Vagina (tissue), 2 donors: ENCODE measurements at regions not wholly inside any gene's neighbourhood (a gene's known extent, or its start where the extent isn't known, plus 50 kb on each side); places are given as distances from the start of the nearest gene placed in this dataset.

Source experiments
- DNase-seq, 2 donors: peaks; one replicate each; pipeline ENCODE4 v3.0.0-alpha.2; 2017; ENCODE audit errors: extremely low spot score in 2 of 2
- H3K27ac ChIP-seq: fragments of 200-600 bp; sonication (generic); one replicate; pipeline ENCODE4 v1.5.1; 2019
- H3K27me3 ChIP-seq: fragments of 200-600 bp; sonication (generic); one replicate; pipeline ENCODE4 v1.5.1; 2019
- H3K36me3 ChIP-seq, 2 donors: fragments of 200-600 bp; sonication (generic); one replicate each; pipeline ENCODE4 v1.5.1; 2017 to 2019
- H3K4me1 ChIP-seq: fragments of 200-600 bp; sonication (generic); one replicate; pipeline ENCODE4 v1.5.1; 2019
- H3K4me3 ChIP-seq, 2 donors: fragments of 200-600 bp; sonication (generic); 1 replicate in 1 of 2; 2 replicates in 1 of 2; pipeline ENCODE4 v1.5.1; 2016 to 2019
- H3K9me3 ChIP-seq: fragments of 200-600 bp; sonication (generic); one replicate; pipeline ENCODE4 v1.5.1; 2019
- POLR2A ChIP-seq, 2 donors: fragments of 450-650 bp; IDR thresholded peaks; one replicate each; pipeline ENCODE4 v1.6.1; 2017; ENCODE audit warnings: antibody characterized with exemption in 2 of 2, mild to moderate bottlenecking in 2 of 2, moderate library complexity in 2 of 2
- POLR2AphosphoS5 ChIP-seq, 2 donors: sonication (generic); formaldehyde crosslinking; IDR thresholded peaks; one replicate each; pipeline ENCODE4 v1.9.0; 2017; ENCODE audit warnings: antibody characterized with exemption in 2 of 2, mild to moderate bottlenecking in 2 of 2, low read depth in 1 of 2; ENCODE audit not compliant: insufficient read depth in 1 of 2
- intact Hi-C: fragments of 100-400 bp; cut with DNase I; formaldehyde crosslinking; loops from one replicate; pipeline ENCODE4 v1.15.1; 2023
- TF ChIP-seq, protein P1 (sequence below), 3 experiments: fragments of 450-650 bp in 2 of 3; fragments of 200-600 bp in 1 of 3; sonication (generic) in 1 of 3; IDR thresholded peaks; one replicate each; pipeline ENCODE4 v1.5.1; 2017 to 2019; ENCODE audit warnings: antibody characterized with exemption in 3 of 3, mild to moderate bottlenecking in 2 of 3, moderate library complexity in 2 of 3

DNA sequence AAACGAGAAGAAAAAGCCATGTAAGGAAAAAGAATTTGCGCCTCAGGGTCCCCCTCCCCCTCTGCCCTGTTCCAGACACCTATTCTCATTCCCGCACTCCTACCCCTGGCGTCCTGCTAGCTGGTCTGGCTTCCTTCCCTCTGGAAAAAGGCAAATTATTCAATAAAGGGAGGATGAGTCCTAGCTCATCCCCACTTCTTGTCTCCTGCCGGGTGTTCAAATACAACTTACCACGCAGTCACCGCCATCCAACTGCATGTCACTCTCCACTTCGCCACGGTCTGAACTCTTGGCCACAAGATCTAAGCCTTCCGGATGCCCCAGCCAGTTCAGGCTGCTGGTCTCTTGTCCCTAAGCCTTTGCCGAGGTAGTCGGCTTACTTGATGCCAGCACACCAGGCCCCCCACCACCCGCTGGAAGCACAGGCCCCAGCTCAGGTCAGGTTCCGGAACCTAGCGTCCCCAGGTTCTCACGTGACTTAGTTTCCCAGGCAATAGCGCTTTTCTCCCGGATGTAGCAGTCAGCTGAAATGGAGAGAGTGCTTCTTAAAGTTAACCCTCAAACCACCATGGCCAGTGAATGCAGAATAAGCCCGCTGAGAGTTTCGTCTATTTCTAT is 209.6 kb upstream of the SPIN4 start:
- TF ChIP-seq POLR2AphosphoS5 (IDR thresholded peaks at IDR 0.05; ENCODE audit: insufficient read depth in 1 of 2, low read depth in 1 of 2): peak; percentile 41 to 65
- TF ChIP-seq POLR2A (IDR thresholded peaks at IDR 0.05): no peak
- TF ChIP-seq, protein P1, sequence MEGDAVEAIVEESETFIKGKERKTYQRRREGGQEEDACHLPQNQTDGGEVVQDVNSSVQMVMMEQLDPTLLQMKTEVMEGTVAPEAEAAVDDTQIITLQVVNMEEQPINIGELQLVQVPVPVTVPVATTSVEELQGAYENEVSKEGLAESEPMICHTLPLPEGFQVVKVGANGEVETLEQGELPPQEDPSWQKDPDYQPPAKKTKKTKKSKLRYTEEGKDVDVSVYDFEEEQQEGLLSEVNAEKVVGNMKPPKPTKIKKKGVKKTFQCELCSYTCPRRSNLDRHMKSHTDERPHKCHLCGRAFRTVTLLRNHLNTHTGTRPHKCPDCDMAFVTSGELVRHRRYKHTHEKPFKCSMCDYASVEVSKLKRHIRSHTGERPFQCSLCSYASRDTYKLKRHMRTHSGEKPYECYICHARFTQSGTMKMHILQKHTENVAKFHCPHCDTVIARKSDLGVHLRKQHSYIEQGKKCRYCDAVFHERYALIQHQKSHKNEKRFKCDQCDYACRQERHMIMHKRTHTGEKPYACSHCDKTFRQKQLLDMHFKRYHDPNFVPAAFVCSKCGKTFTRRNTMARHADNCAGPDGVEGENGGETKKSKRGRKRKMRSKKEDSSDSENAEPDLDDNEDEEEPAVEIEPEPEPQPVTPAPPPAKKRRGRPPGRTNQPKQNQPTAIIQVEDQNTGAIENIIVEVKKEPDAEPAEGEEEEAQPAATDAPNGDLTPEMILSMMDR (IDR thresholded peaks at IDR 0.05): no peak
- intact Hi-C loops: no loop called here
- DNase-seq: no peak
- Histone ChIP-seq H3K4me1 (peaks cover 9% of the 10 kb centered on the region), H3K36me3 (no peaks in the 10 kb centered on the region), H3K27ac (peak overlapping the region; percentile 64), H3K4me3 (peak overlapping the region; percentile 47 to 49), H3K9me3 (no peaks in the 10 kb centered on the region), H3K27me3 (no peaks in the 10 kb centered on the region)

DNA sequence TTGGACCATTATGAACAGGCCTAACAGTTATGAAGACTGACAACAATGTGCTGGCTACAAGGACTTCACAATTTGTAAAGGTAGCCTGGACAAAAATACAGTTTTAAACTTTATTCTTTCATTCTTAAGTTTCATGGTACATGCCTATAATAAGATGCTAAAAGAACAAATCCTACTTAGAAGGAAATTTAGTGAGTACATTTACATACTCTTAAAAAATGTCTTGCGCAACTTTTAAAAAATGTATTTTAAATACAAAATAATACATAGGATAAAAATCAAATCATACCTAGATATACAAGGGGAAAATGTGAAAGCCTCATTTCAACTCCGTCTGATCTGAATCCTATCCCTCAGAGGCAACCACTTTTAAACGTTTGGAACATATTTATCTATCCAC is 200.7 kb upstream of the SPIN4 start:
- no peak overlapping the region for H3K4me3 ChIP-seq
- no peaks in the 10 kb centered on the region for H3K36me3 ChIP-seq
- TF ChIP-seq, protein P1 (IDR thresholded peaks at IDR 0.05): no peak
- no peak for TF ChIP-seq POLR2A (IDR thresholded peaks at IDR 0.05)
- TF ChIP-seq POLR2AphosphoS5 (IDR thresholded peaks at IDR 0.05; ENCODE audit: insufficient read depth in 1 of 2, low read depth in 1 of 2): no peak
- no peaks in the 10 kb centered on the region for H3K4me1 ChIP-seq
- DNase-seq: no peak
- intact Hi-C loops: no loop called here
- H3K9me3 ChIP-seq: no peaks in the 10 kb centered on the region
- H3K27ac ChIP-seq: no peak overlapping the region
- no peaks in the 10 kb centered on the region for H3K27me3 ChIP-seq

DNA sequence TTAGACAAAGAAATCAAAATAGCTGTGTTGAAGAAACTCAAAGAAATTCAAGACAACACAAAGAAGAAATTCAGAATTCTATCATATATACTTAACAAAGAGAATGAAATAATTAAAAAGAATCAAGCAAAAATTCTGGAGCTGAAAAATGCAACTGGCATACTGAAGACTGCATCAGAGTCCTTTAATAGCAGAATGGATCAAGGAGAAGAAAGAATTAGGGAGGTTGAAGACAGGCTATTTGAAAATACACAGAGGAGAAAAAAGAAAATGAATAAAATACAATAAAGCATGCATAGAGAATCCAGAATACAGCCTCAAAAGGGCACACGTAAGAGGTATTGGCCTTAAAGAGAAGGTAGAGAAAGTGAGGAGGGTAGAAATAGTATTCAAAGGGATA is 179.5 kb upstream of the SPIN4 start:
- Histone ChIP-seq H3K27me3 (no peaks in the 10 kb centered on the region), H3K36me3 (no peaks in the 10 kb centered on the region), H3K27ac (no peak overlapping the region), H3K4me1 (no peaks in the 10 kb centered on the region), H3K4me3 (no peak overlapping the region), H3K9me3 (peaks cover 6% of the 10 kb centered on the region)
- intact Hi-C loops: no loop called here
- DNase-seq: no peak
- no peak for TF ChIP-seq POLR2AphosphoS5 (IDR thresholded peaks at IDR 0.05; ENCODE audit: insufficient read depth in 1 of 2, low read depth in 1 of 2)
- TF ChIP-seq POLR2A (IDR thresholded peaks at IDR 0.05): no peak
- TF ChIP-seq, protein P1 (IDR thresholded peaks at IDR 0.05): no peak

DNA sequence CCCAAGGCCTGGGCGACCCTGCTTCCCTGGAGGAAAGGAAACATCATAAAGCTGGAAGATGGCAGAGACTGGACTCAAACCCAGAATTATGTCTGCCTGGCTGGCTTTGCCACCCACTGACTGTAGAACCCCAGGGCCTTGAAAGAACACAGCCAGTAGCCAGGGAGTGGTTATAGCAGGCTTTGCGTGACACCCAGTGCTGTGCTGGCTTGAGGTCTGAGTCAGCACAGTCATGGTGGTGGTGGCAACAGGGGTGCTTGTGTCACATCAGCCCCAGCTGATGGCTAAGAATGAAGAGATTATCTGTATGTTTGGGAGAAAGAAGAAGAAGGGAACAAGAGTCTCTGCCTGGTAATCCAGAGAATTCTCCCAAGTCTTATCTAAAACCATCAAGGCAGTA is 178.8 kb upstream of the SPIN4 start:
- no peak overlapping the region for H3K27ac ChIP-seq
- TF ChIP-seq POLR2AphosphoS5 (IDR thresholded peaks at IDR 0.05; ENCODE audit: insufficient read depth in 1 of 2, low read depth in 1 of 2) (no peak), POLR2A (IDR thresholded peaks at IDR 0.05) (no peak)
- TF ChIP-seq, protein P1 (IDR thresholded peaks at IDR 0.05): no peak
- H3K4me1 ChIP-seq: no peaks in the 10 kb centered on the region
- H3K9me3 ChIP-seq: peaks cover 6% of the 10 kb centered on the region
- H3K4me3 ChIP-seq: no peak overlapping the region
- intact Hi-C loops: no loop called here
- H3K36me3 ChIP-seq: no peaks in the 10 kb centered on the region
- no peaks in the 10 kb centered on the region for H3K27me3 ChIP-seq
- no peak for DNase-seq

DNA sequence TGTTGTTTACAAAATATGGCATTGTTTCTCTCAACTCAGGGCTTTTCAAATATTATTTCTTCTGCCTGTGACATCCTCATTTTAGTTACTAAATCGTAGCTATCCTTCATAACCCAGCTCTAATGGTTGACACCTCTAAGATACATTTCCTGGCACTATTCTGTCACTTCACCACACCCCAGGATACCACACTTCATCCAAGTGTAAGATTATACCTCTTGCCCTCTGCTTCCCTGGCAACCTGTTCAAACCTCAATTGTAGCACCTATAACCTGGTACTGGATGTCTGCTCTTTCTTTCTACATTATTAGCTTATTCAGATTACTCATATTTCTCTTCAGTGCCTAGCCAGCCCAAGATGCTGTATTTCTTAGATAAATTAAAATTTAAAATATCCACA is 175.7 kb upstream of the SPIN4 start:
- H3K27me3 ChIP-seq: no peaks in the 10 kb centered on the region
- TF ChIP-seq POLR2AphosphoS5 (IDR thresholded peaks at IDR 0.05; ENCODE audit: insufficient read depth in 1 of 2, low read depth in 1 of 2): no peak
- no peak for DNase-seq
- H3K4me3 ChIP-seq: no peak overlapping the region
- peaks cover 6% of the 10 kb centered on the region for H3K9me3 ChIP-seq
- no peaks in the 10 kb centered on the region for H3K36me3 ChIP-seq
- H3K4me1 ChIP-seq: no peaks in the 10 kb centered on the region
- intact Hi-C loops: no loop called here
- no peak overlapping the region for H3K27ac ChIP-seq
